ENCODE measurements at regions not wholly inside any gene's neighbourhood (a gene's known extent, or its start where the extent isn't known, plus 50 kb on each side); places are given as distances from the start of the nearest gene placed in this dataset.

- H3K4me1 ChIP-seq = no peaks in the 10 kb centered on the region
- no peak overlapping the region for H3K4me3 ChIP-seq
- intact Hi-C loops (cut with DNase I; ENCODE audit: low total_unique reads) = no loop called here
- TF ChIP-seq POLR2AphosphoS5 (IDR thresholded peaks at IDR 0.05) (no peak), POLR2A (IDR thresholded peaks at IDR 0.05) (no peak), CTCF (IDR thresholded peaks at IDR 0.05 in 8 of 11, conservative IDR thresholded peaks at IDR 0.05 in 3 of 11) (no peak)
- 40 to 88% (median 50%) methylated on average over 3 of the region's 3 CpGs for WGBS, 5 donors
- H3K36me3 ChIP-seq = no peaks in the 10 kb centered on the region
- H3K27ac ChIP-seq = no peak overlapping the region
- peaks cover 0 to 3% (median 0%) of the 10 kb centered on the region in 7 donors for H3K27me3 ChIP-seq (replicated peaks in 1 of 7)
- DNase-seq = no peak
- no peaks in the 10 kb centered on the region for H3K9me3 ChIP-seq
These were observed 416.4 kb downstream of the TCERG1L start for GRCh38 chr10:130895161-130895560.

- no peak for DNase-seq
- intact Hi-C loops (cut with DNase I; ENCODE audit: low total_unique reads) = no loop called here
- no peaks in the 10 kb centered on the region for H3K9me3 ChIP-seq
- H3K36me3 ChIP-seq = no peaks in the 10 kb centered on the region
- H3K4me3 ChIP-seq = no peak overlapping the region
- H3K27ac ChIP-seq = no peak overlapping the region
- H3K27me3 ChIP-seq (replicated peaks in 1 of 7) = peaks cover 0 to 3% (median 0%) of the 10 kb centered on the region in 7 donors
- no peak for TF ChIP-seq CTCF (IDR thresholded peaks at IDR 0.05 in 8 of 11, conservative IDR thresholded peaks at IDR 0.05 in 3 of 11)
- no peak for TF ChIP-seq POLR2A (IDR thresholded peaks at IDR 0.05)
- no peak for TF ChIP-seq POLR2AphosphoS5 (IDR thresholded peaks at IDR 0.05)
- H3K4me1 ChIP-seq = no peaks in the 10 kb centered on the region
- WGBS, 5 donors = 66 to 82% (median 75%) methylated on average over 2 to 5 of the region's 5 CpGs
These were observed 413.7 kb downstream of the TCERG1L start for GRCh38 chr10:130897815-130898214.

GRCh38 chr10:130898381-130898780 lies 413.1 kb downstream of the TCERG1L start:
- Histone ChIP-seq H3K36me3 (no peaks in the 10 kb centered on the region), H3K9me3 (no peaks in the 10 kb centered on the region), H3K4me3 (no peak overlapping the region), H3K27me3 (replicated peaks in 1 of 7) (peaks cover 0 to 3% (median 0%) of the 10 kb centered on the region in 7 donors), H3K4me1 (no peaks in the 10 kb centered on the region), H3K27ac (no peak overlapping the region)
- 72 to 83% (median 75%) methylated on average over 5 to 6 of the region's 6 CpGs for WGBS, 5 donors
- no peak for DNase-seq
- intact Hi-C loops (cut with DNase I; ENCODE audit: low total_unique reads) = no loop called here
- TF ChIP-seq POLR2A (IDR thresholded peaks at IDR 0.05) = no peak
- no peak for TF ChIP-seq POLR2AphosphoS5 (IDR thresholded peaks at IDR 0.05)
- TF ChIP-seq CTCF (IDR thresholded peaks at IDR 0.05 in 8 of 11, conservative IDR thresholded peaks at IDR 0.05 in 3 of 11) = no peak

- H3K36me3 ChIP-seq = no peaks in the 10 kb centered on the region
- H3K27me3 ChIP-seq (replicated peaks in 1 of 7) = peaks cover 0 to 3% (median 0%) of the 10 kb centered on the region in 7 donors
- H3K4me3 ChIP-seq = no peak overlapping the region
- no peak for DNase-seq
- H3K9me3 ChIP-seq = no peaks in the 10 kb centered on the region
- H3K27ac ChIP-seq = no peak overlapping the region
- TF ChIP-seq POLR2AphosphoS5 (IDR thresholded peaks at IDR 0.05) (no peak), CTCF (IDR thresholded peaks at IDR 0.05 in 8 of 11, conservative IDR thresholded peaks at IDR 0.05 in 3 of 11) (no peak), POLR2A (IDR thresholded peaks at IDR 0.05) (no peak)
- intact Hi-C loops (cut with DNase I; ENCODE audit: low total_unique reads) = no loop called here
- 88 to 95% (median 92%) methylated on average over 12 of the region's 12 CpGs for WGBS, 5 donors
- H3K4me1 ChIP-seq = no peaks in the 10 kb centered on the region
These were observed 411.7 kb downstream of the TCERG1L start for GRCh38 chr10:130899856-130900255.
